ENCODE measurements at regions not wholly inside any gene's neighbourhood (a gene's known extent, or its start where the extent isn't known, plus 50 kb on each side); places are given as distances from the start of the nearest gene placed in this dataset.

DNA sequence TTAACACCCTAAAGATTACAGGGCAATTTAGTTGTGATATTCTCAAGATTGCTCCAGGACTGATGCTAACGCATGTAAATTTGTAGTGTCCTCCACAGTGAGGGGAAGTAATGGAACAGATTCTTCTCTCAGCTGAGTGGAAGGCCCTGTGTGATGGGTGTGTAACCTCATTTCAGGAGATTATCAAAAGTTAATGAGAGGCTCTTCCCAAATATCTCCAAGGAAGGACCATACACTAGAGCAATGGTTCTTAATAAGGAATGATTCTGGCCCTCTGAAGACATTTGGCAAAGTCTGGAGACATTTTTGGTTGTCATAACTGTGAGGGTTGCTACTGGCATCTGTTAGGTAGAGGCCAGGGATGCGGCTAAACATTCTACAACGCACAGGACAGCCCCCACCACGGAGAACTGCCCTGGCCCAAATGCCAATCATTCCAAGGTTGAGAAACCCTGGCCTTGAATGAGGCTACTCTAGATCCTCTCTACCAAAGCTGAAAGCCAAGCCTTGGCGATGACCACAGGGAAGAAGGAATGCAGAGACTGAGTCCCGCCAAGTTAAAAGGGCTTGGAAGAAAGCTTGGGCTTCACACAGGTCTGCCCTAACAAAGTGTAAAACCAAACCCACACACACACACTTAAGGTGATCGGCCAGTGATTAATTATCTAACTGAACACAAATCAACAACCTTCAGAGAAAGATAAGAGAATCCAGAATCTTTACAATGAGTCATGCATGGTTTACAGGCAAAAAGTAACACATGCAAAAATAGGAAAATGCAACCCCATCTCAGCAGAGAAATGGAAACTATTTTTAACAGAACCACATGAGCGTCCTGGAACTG is 135.8 kb downstream of the SYF2 start:
- no peaks in the 10 kb centered on the region for H3K27me3 ChIP-seq (ENCODE audit: control insufficient read depth, insufficient read depth, low read length)
- in situ Hi-C loops (cut with HindIII; ENCODE audit: low pct_unique_long_range_greater_than_20kb, low sequenced_read_pairs) (no loop called here), intact Hi-C loops (cut with micrococcal nuclease; ENCODE audit: unreplicated experiment) (loop anchor here (10.0 kb wide), 1 partner anchor 172 kb away; no protein-coding TSS in a partner anchor)
- no peak for DNase-seq (ENCODE audit: low read depth, low spot score)
- TF ChIP-seq, protein P1, sequence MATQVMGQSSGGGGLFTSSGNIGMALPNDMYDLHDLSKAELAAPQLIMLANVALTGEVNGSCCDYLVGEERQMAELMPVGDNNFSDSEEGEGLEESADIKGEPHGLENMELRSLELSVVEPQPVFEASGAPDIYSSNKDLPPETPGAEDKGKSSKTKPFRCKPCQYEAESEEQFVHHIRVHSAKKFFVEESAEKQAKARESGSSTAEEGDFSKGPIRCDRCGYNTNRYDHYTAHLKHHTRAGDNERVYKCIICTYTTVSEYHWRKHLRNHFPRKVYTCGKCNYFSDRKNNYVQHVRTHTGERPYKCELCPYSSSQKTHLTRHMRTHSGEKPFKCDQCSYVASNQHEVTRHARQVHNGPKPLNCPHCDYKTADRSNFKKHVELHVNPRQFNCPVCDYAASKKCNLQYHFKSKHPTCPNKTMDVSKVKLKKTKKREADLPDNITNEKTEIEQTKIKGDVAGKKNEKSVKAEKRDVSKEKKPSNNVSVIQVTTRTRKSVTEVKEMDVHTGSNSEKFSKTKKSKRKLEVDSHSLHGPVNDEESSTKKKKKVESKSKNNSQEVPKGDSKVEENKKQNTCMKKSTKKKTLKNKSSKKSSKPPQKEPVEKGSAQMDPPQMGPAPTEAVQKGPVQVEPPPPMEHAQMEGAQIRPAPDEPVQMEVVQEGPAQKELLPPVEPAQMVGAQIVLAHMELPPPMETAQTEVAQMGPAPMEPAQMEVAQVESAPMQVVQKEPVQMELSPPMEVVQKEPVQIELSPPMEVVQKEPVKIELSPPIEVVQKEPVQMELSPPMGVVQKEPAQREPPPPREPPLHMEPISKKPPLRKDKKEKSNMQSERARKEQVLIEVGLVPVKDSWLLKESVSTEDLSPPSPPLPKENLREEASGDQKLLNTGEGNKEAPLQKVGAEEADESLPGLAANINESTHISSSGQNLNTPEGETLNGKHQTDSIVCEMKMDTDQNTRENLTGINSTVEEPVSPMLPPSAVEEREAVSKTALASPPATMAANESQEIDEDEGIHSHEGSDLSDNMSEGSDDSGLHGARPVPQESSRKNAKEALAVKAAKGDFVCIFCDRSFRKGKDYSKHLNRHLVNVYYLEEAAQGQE (IDR thresholded peaks at IDR 0.05; ENCODE audit: insufficient read depth in 1 of 2, low read depth in 2 of 2, low read length in 1 of 2) = no peak
- TF ChIP-seq SIN3A (IDR thresholded peaks at IDR 0.05; ENCODE audit: borderline replicate concordance, insufficient read depth, low read depth, low read length) = no peak
- TF ChIP-seq CTCF (IDR thresholded peaks at IDR 0.05) = no peak
- no peak for TF ChIP-seq POLR2AphosphoS5 (IDR thresholded peaks at IDR 0.05; ENCODE audit: low read depth, low read length)
- TF ChIP-seq TCF7L2 (IDR thresholded peaks at IDR 0.05; ENCODE audit: low read depth, low read length) = no peak
- CTCF ChIA-PET = no interaction called here
- POLR2A ChIA-PET = no interaction called here
- H3K4me1 ChIP-seq (ENCODE audit: control insufficient read depth, insufficient read depth, low read length) = 0 out of 2 replicates have a peak, but pooled peaks cover under 1% of the 10 kb centered on the region
- ATAC-seq = no peak
- H3K27ac ChIP-seq (ENCODE audit: low read length) = no peak overlapping the region
- H3K36me3 ChIP-seq (ENCODE audit: control insufficient read depth, insufficient read depth, low read length) = no peaks in the 10 kb centered on the region
- no TSS peak for BruUV-seq (replicated peaks)
- H3K9me3 ChIP-seq (ENCODE audit: control insufficient read depth, insufficient read depth, low read depth, low read length) = no peaks in the 10 kb centered on the region; the same call in 1 of the 2 replicates
- H3K4me3 ChIP-seq (ENCODE audit: low read depth in 2 of 2, low read length in 2 of 2) = no peak overlapping the region

GRCh38 chr1:25095635-25096200 is 136.6 kb downstream of the SYF2 start:
- BruUV-seq (replicated peaks) = no TSS peak
- ATAC-seq (no peak), DNase-seq (ENCODE audit: low read depth, low spot score) (no peak)
- intact Hi-C loops (cut with micrococcal nuclease; ENCODE audit: unreplicated experiment) = loop anchor here (10.0 kb wide), 1 partner anchor 171 kb away; no protein-coding TSS in a partner anchor
- TF ChIP-seq CTCF (IDR thresholded peaks at IDR 0.05) (no peak), TCF7L2 (IDR thresholded peaks at IDR 0.05; ENCODE audit: low read depth, low read length) (no peak)
- TF ChIP-seq, protein P1 (IDR thresholded peaks at IDR 0.05; ENCODE audit: insufficient read depth in 1 of 2, low read depth in 2 of 2, low read length in 1 of 2) = no peak
- H3K4me1 ChIP-seq (ENCODE audit: control insufficient read depth, insufficient read depth, low read length) = no peaks in the 10 kb centered on the region
- H3K9me3 ChIP-seq (ENCODE audit: control insufficient read depth, insufficient read depth, low read depth, low read length) = no peaks in the 10 kb centered on the region; the same call in 1 of the 2 replicates
- POLR2A ChIA-PET = no interaction called here
- in situ Hi-C loops (cut with HindIII; ENCODE audit: low pct_unique_long_range_greater_than_20kb, low sequenced_read_pairs) = no loop called here
- H3K4me3 ChIP-seq (ENCODE audit: low read depth in 2 of 2, low read length in 2 of 2) = no peak overlapping the region
- no peak overlapping the region for H3K27ac ChIP-seq (ENCODE audit: low read length)
- no peaks in the 10 kb centered on the region for H3K36me3 ChIP-seq (ENCODE audit: control insufficient read depth, insufficient read depth, low read length)
- H3K27me3 ChIP-seq (ENCODE audit: control insufficient read depth, insufficient read depth, low read length) = no peaks in the 10 kb centered on the region
- CTCF ChIA-PET = no interaction called here
